ENCODE measurements at regions not wholly inside any gene's neighbourhood (a gene's known extent, or its start where the extent isn't known, plus 50 kb on each side); places are given as distances from the start of the nearest gene placed in this dataset.

DNA sequence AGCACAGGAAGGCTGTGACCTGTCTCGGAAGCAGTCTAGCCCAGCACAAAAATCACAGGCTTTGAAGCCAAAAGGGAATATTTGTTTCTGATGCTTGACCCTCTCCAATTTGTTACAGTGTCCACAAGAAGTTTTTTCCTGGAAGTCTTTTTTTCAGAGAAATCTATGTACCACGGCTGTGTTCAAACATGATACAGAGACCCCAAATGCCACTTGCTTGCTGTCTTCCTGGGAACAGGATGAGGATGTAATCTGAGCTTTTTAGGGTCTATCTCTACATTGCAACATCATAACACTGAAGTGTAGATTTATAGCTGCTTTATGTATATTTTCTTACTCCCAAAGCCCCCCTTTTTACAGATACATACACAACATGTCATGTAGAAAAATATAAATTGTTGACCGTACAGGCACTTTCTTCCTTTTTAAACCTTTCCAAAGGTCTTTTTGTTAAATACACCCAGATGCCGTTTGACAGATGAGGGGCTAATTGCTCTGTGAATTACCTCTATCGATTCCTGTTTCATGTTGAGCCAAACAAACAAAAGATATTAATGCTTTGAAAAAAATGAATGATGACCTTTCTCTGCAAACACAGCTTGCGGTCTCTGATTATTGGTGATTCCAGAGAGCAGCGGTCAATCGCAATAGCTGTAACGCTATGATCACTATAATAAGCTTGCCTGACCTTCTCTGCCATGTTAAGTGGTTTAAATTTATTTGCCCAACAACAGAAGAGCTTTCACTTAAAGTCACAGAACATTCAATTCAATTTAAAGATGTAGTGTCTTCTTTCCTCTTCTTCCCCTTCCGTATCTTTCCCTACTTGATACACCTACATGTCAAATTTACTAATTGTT is 875.9 kb upstream of the NR2F2 start:
- no peak overlapping the region for H3K27ac ChIP-seq
- TF ChIP-seq, protein P1, sequence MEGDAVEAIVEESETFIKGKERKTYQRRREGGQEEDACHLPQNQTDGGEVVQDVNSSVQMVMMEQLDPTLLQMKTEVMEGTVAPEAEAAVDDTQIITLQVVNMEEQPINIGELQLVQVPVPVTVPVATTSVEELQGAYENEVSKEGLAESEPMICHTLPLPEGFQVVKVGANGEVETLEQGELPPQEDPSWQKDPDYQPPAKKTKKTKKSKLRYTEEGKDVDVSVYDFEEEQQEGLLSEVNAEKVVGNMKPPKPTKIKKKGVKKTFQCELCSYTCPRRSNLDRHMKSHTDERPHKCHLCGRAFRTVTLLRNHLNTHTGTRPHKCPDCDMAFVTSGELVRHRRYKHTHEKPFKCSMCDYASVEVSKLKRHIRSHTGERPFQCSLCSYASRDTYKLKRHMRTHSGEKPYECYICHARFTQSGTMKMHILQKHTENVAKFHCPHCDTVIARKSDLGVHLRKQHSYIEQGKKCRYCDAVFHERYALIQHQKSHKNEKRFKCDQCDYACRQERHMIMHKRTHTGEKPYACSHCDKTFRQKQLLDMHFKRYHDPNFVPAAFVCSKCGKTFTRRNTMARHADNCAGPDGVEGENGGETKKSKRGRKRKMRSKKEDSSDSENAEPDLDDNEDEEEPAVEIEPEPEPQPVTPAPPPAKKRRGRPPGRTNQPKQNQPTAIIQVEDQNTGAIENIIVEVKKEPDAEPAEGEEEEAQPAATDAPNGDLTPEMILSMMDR (IDR thresholded peaks at IDR 0.05): no peak
- TF ChIP-seq ZFX (IDR thresholded peaks at IDR 0.05; ENCODE audit: borderline replicate concordance): no peak

- no peak for TF ChIP-seq ZFX (IDR thresholded peaks at IDR 0.05; ENCODE audit: borderline replicate concordance)
- TF ChIP-seq, protein P1 (IDR thresholded peaks at IDR 0.05): no peak
- no peak overlapping the region for H3K27ac ChIP-seq
Observed at GRCh38 chr15:95457520-95457919, 873.0 kb upstream of the NR2F2 start.

DNA sequence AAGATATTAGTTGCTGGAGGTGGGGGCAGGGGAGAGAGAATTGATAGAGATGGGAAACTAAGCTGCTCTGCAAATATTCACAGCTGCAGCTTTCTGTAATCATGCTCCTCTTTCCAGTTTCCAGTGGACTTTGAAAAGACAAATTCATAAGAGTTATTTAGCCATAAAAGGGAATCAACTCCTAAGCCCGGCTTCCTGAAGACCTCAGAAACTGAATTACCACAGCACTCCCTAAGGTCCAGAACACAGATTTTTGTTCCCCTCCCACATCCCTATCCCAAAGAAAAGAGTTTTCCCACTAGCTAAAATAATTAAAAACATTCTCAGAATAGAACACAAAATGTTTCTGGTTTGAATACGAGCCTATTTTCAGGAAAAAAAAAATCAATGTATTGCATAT is 871.8 kb upstream of the NR2F2 start:
- H3K27ac ChIP-seq: no peak overlapping the region
- TF ChIP-seq ZFX (IDR thresholded peaks at IDR 0.05; ENCODE audit: borderline replicate concordance): no peak
- TF ChIP-seq, protein P1 (IDR thresholded peaks at IDR 0.05): no peak

DNA sequence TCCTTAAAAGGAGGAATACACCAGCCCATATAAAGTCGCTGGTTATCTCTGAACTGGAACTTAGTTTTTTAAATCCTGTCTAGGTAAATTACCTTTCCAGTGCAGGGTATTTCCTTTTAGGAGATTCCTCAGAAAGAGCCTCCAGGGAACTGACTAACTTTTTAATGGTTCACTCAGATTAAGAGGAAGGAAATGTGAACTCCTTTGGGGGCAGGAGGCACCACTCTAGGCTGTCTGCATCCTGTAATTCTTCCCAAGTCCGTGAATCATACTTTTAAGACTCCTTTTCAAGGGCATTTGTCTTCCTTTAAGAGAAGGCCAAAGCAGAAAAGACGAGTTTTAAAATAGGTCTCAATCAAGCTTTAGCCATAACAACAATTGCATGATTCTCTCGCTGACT is 871.2 kb upstream of the NR2F2 start:
- H3K27ac ChIP-seq: no peak overlapping the region
- TF ChIP-seq ZFX (IDR thresholded peaks at IDR 0.05; ENCODE audit: borderline replicate concordance): no peak
- TF ChIP-seq, protein P1 (IDR thresholded peaks at IDR 0.05): no peak

GRCh38 chr15:95464509-95464908 is 866.0 kb upstream of the NR2F2 start:
- TF ChIP-seq, protein P1 (IDR thresholded peaks at IDR 0.05): no peak
- TF ChIP-seq ZFX (IDR thresholded peaks at IDR 0.05; ENCODE audit: borderline replicate concordance): no peak
- no peak overlapping the region for H3K27ac ChIP-seq

- TF ChIP-seq ZFX (IDR thresholded peaks at IDR 0.05; ENCODE audit: borderline replicate concordance): no peak
- TF ChIP-seq, protein P1 (IDR thresholded peaks at IDR 0.05): no peak
- no peak overlapping the region for H3K27ac ChIP-seq
Observed at GRCh38 chr15:95468820-95469219, 861.7 kb upstream of the NR2F2 start.

DNA sequence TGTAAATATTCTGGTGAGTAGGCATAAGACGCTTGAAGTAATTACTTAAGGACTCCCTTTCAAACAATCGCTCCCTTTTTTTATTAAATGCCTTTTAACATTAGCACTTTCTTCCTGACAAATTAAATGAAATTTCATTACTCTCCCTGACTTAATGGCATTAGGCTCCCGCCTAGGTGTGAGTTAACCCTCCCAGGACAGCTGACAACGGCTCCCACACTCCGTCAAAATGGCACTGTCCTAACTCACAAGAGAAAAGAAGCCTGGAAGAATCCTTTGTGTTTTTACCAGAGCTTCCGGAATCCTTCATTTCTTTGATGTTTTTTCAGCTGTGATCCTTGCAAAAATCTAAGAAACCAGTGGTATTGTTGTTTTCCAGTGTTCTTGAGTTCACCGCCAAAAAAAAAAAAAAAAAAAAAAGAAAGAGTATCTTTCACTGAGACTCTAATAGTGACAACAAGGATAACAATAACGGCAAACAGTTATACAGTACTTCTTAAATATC is 861.0 kb upstream of the NR2F2 start:
- TF ChIP-seq ZFX (IDR thresholded peaks at IDR 0.05; ENCODE audit: borderline replicate concordance): no peak
- TF ChIP-seq, protein P1 (IDR thresholded peaks at IDR 0.05): no peak

More for the DNA sequence above, 861.0 kb upstream of the NR2F2 start:
- no peak overlapping the region for H3K27ac ChIP-seq

Data from 22Rv1 (cell line).